ENCODE measurements at regions not wholly inside any gene's neighbourhood (a gene's known extent, or its start where the extent isn't known, plus 50 kb on each side); places are given as distances from the start of the nearest gene placed in this dataset.

DNA sequence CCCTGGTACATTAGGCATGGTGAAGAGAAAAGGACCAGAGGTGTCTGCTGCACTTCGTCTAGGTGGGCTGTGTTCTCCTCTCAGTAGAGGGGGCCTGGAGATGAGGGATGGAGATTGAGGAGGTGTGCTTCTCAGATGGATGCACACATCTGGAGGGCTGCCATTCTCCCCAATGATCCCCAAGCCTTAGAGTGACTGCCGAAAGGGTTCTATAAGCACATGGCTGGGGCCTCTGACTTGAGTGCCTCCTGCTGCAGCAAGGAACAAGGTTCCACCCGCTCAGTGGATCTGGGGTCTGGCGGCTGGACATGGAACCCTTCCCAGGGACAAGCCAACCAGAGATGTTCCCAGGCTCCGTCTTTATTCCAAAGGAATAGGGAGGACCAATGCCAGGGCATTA is 66.8 kb downstream of the CPN2 start:
- Histone ChIP-seq H3K36me3 (no peaks in the 10 kb centered on the region), H3K4me1 (peaks cover 0 to 12% (median 4%) of the 10 kb centered on the region in 4 donors), H3K9me3 (no peaks in the 10 kb centered on the region), H3K27me3 (peaks cover 0 to 9% (median 0%) of the 10 kb centered on the region in 3 donors), H3K27ac (no peak overlapping the region), H3K4me3 (no peak overlapping the region)
- intact Hi-C loops (cut with DNase I; ENCODE audit: low total_unique reads) = no loop called here
- DNase-seq = no peak
- TF ChIP-seq EP300 (IDR thresholded peaks at IDR 0.05) (no peak), POLR2A (IDR thresholded peaks at IDR 0.05) (no peak), POLR2AphosphoS5 (IDR thresholded peaks at IDR 0.05) (no peak)
- TF ChIP-seq, protein P1, sequence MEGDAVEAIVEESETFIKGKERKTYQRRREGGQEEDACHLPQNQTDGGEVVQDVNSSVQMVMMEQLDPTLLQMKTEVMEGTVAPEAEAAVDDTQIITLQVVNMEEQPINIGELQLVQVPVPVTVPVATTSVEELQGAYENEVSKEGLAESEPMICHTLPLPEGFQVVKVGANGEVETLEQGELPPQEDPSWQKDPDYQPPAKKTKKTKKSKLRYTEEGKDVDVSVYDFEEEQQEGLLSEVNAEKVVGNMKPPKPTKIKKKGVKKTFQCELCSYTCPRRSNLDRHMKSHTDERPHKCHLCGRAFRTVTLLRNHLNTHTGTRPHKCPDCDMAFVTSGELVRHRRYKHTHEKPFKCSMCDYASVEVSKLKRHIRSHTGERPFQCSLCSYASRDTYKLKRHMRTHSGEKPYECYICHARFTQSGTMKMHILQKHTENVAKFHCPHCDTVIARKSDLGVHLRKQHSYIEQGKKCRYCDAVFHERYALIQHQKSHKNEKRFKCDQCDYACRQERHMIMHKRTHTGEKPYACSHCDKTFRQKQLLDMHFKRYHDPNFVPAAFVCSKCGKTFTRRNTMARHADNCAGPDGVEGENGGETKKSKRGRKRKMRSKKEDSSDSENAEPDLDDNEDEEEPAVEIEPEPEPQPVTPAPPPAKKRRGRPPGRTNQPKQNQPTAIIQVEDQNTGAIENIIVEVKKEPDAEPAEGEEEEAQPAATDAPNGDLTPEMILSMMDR (IDR thresholded peaks at IDR 0.05) = no peak
- WGBS, 5 donors = 93 to 100% (median 96%) methylated on average over 5 of the region's 5 CpGs

DNA sequence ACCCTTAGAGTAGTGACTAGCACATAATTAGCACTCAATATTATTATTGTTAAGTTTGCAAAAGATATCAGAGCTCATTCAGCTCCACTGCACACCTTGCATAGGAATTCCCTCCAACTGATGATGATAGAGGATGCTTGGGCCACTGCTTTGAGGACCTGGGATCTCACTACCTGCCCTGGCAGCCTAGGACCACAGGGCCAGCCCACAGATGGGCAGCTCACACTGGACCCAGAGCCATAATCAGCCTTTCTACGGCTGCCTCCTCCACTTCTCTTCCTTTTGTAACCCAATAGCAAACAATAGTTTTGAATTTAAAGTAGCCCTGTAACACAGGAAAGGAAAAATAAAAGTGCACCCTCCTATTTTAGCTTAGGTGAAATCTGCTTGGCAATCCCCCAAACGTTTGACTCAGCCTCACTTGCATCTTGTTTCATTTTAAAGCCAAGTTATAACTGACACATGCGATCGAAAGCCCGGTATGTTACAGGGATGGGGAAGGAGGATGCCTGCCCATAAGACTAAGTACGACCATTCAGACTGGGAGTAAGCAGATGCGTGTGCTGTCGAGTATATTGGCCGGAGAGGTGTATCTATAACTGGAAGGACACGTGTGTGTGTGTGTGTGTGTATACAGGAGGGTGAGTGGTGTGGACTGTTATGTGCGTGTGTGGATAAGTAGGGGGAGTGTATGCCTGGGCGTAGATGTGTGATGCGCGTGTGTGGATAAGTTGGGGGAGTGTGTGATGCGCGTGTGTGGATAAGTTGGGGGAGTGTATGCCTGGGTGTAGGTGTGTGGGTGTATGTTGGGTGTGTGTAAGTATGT is 65.9 kb downstream of the CPN2 start:
- intact Hi-C loops (cut with DNase I; ENCODE audit: low total_unique reads) = no loop called here
- 68 to 78% (median 73%) methylated on average over 16 of the region's 16 CpGs for WGBS, 5 donors
- Histone ChIP-seq H3K27me3 (peaks cover 0 to 9% (median 0%) of the 10 kb centered on the region in 3 donors), H3K9me3 (no peaks in the 10 kb centered on the region), H3K36me3 (no peaks in the 10 kb centered on the region), H3K4me3 (no peak overlapping the region), H3K4me1 (peaks cover 0 to 12% (median 4%) of the 10 kb centered on the region in 4 donors), H3K27ac (no peak overlapping the region)
- DNase-seq = no peak
- TF ChIP-seq POLR2A (IDR thresholded peaks at IDR 0.05) (no peak), POLR2AphosphoS5 (IDR thresholded peaks at IDR 0.05) (no peak), EP300 (IDR thresholded peaks at IDR 0.05) (no peak)
- TF ChIP-seq, protein P1 (IDR thresholded peaks at IDR 0.05) = no peak

DNA sequence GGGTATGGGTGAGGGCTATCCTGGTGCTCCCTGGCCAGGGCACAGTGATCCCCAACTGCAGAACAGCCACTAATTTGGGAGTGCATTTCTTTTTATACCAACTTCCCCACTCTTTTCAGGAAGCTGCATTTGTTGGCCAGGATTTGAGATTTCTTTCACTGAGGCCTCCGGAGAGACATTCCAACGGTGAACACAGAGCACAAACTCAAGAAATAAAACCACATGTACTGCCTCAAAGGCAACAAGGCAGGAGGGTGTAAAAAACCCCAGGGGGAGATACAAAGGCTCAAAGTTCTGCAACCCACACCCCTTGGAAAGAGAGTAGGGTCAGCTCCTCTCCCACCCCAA is 65.3 kb downstream of the CPN2 start:
- H3K27ac ChIP-seq = no peak overlapping the region
- H3K4me3 ChIP-seq = no peak overlapping the region
- peaks cover 0 to 12% (median 4%) of the 10 kb centered on the region in 4 donors for H3K4me1 ChIP-seq
- H3K36me3 ChIP-seq = no peaks in the 10 kb centered on the region
- H3K27me3 ChIP-seq = peaks cover 0 to 9% (median 0%) of the 10 kb centered on the region in 3 donors
- H3K9me3 ChIP-seq = no peaks in the 10 kb centered on the region
- intact Hi-C loops (cut with DNase I; ENCODE audit: low total_unique reads) = no loop called here
- no peak for DNase-seq
- 28 to 58% (median 39%) methylated on average over 2 of the region's 2 CpGs for WGBS, 5 donors
- TF ChIP-seq, protein P1 (IDR thresholded peaks at IDR 0.05) = no peak
- TF ChIP-seq EP300 (IDR thresholded peaks at IDR 0.05) (no peak), POLR2AphosphoS5 (IDR thresholded peaks at IDR 0.05) (no peak), POLR2A (IDR thresholded peaks at IDR 0.05) (no peak)

DNA sequence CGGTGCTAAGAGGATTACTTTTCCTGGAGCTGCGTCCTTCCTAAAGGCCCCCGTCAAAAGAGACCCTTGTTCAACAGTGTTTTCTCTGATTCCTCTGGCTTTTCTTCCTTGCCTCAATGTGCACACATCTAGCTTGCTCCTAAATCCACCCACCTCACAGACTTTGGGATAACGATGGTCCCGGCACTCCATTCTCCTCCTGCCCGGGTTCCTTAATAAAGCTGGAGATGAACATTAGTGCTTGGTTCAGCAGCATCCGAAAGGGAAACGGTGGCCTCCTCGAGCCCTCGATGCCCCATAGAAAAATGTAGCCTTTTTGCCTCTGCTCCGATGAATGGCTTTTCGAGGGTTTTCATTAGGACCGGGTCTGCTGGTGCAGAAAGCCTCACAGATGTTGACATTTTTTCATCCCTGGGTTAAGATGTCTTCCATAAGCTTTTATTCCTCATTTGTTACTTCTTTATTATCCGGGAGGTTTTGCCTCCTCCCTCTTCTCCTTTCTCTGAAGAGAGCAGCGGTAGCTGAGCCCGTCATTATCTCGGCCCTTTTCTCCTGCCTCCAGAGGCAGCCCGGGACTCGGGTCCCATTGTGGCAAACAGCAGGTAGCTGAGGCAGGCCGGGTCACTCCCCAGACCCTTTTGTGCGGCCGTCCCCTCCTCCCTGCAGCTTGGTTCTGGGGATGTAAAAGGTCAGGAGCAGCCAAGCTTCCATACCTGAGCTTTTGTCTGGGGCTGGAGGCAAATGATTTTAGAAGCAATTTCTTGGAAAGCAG is 64.6 kb downstream of the CPN2 start:
- Histone ChIP-seq H3K27ac (no peak overlapping the region), H3K9me3 (peaks cover 0 to 3% (median 0%) of the 10 kb centered on the region in 4 donors), H3K27me3 (peaks cover 0 to 9% (median 0%) of the 10 kb centered on the region in 3 donors), H3K4me3 (no peak overlapping the region), H3K36me3 (no peaks in the 10 kb centered on the region), H3K4me1 (peaks cover 0 to 12% (median 4%) of the 10 kb centered on the region in 4 donors)
- intact Hi-C loops (cut with DNase I; ENCODE audit: low total_unique reads) = no loop called here
- WGBS, 5 donors = 83 to 88% (median 86%) methylated on average over 22 of the region's 22 CpGs
- no peak for DNase-seq
- TF ChIP-seq POLR2AphosphoS5 (IDR thresholded peaks at IDR 0.05) (no peak), POLR2A (IDR thresholded peaks at IDR 0.05) (no peak), EP300 (IDR thresholded peaks at IDR 0.05) (no peak)
- TF ChIP-seq, protein P1 (IDR thresholded peaks at IDR 0.05) = no peak
